Renal pelvis (tissue), 1 donor: ENCODE measurements at regions not wholly inside any gene's neighbourhood (a gene's known extent, or its start where the extent isn't known, plus 50 kb on each side); places are given as distances from the start of the nearest gene placed in this dataset.
A peak's percentile ranks its signal among the peaks of the same experiment; 100 is the strongest.

ENCODE experiments used
- DNase-seq: peaks from one replicate; pipeline ENCODE4 v3.0.0-alpha.2; 2013

- no peak for DNase-seq
Observed at GRCh38 chr5:128895122-128895521, 70.2 kb upstream of the SLC27A6 start.

DNA sequence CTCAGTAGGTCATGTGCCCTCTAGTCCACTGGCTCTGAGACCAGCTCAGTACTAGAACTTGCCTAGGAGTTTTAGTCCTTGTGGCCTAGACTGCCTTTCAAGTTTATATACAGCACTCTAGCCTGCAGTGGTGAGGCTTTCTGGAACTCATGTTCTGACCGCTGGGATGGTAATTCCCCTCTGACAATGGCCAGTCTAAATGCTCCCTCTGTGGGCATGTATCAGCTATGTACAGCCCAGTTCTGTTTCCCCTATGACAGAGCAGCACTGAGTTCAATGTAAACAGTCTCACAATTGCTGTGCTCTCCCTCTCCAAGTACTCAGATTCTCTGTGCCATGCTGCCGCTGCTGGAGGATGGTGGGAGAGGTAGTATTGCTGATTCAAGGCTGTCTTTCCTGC is 68.6 kb upstream of the SLC27A6 start:
- DNase-seq, result no peak

- DNase-seq, result no peak
Observed at GRCh38 chr5:128903550-128903949, 61.7 kb upstream of the SLC27A6 start.

GRCh38 chr5:128904805-128905567 is 60.3 kb upstream of the SLC27A6 start:
- no peak for DNase-seq

DNA sequence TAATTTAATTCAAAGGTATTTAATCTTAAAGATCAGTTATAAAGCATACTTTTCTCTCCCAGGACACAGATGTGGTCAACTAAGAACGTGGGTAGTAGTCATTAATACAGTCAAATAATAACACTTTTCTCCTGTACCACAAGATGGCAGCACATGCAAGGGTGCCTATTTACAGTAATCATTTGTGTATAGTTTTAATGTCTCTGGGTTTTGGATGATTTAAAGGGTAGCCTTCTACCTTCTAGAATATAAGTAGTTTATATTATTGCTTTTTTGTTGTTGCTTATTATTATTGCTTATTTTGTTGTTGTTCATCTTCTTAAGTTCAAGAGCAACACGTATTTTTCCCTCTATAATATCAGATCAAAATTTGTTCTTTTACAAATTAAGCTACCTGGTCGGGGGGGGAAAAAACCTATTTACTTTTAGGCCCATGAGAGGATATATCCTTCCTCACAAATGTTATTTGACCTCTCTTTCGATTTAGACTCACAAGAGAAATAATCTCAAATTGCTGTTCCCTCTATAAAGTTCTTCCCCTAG is 59.6 kb upstream of the SLC27A6 start:
- peak; percentile 61 for DNase-seq

DNA sequence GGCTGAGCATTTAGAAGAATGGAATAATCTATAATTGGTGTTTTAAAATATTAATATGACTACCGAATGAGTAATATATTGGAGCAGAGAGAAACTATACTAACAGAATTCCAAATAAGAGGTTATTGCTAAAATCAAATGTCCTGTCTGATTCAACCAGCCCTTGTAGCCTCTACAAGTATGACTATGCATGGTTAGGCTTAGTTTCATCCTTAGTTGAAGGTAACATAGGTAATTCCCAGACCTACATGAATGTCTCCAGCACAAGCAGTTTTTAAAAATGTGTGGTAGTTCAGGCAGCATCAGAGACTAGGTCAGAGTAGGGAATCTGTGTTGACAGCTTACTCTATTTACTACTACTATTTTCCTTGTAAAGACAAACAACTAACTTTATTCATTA is 51.7 kb upstream of the SLC27A6 start:
- DNase-seq, result no peak
